ENCODE measurements at regions not wholly inside any gene's neighbourhood (a gene's known extent, or its start where the extent isn't known, plus 50 kb on each side); places are given as distances from the start of the nearest gene placed in this dataset.

DNA sequence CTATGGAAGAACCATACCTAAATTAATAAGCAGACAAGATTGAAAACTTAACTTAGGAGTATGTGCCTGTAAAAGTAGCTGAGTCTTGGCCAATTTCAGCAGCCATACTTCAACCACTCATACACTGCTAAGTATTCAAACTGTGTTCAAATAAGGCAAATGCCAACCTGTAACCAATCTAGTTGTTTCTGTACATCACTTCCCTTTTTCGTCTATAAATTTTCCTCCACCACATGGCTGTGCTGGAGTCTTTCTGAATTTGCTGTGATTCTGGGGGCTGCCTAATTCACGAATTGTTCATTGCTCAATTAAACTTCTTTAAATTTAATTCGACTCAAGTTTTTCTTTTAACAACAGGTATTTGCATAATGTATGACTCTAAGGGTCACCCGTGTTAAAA, 184.4 kb downstream of the PLK2 start:
- TF ChIP-seq CTCF (IDR thresholded peaks at IDR 0.05), result no peak
- no peak for TF ChIP-seq POLR2A (IDR thresholded peaks at IDR 0.05)
- no peak for TF ChIP-seq POLR2AphosphoS5 (IDR thresholded peaks at IDR 0.05)
- TF ChIP-seq EP300 (IDR thresholded peaks at IDR 0.05), result no peak
